ENCODE measurements at regions not wholly inside any gene's neighbourhood (a gene's known extent, or its start where the extent isn't known, plus 50 kb on each side); places are given as distances from the start of the nearest gene placed in this dataset. TPM values are rescaled to one million over a fixed set of nuclear protein-coding genes. Genes with fewer than 3 reads are reported as not detected.

GRCh38 chrX:98646351-98646750 is 1762.6 kb downstream of the RPA4 start (continued):
- TF ChIP-seq TSC22D4 (tag; IDR thresholded peaks at IDR 0.05): no peak
- no peak for TF ChIP-seq ZBTB2 (IDR thresholded peaks at IDR 0.05)
- TF ChIP-seq PHB2 (IDR thresholded peaks at IDR 0.05; ENCODE audit: low read depth): no peak
- no peak for TF ChIP-seq SRSF7 (optimal IDR thresholded peaks at IDR 0.05; ENCODE audit: low read depth, low read length)
- TF ChIP-seq OTX1 (CRISPR knock-in tag; IDR thresholded peaks at IDR 0.05): no peak
- no peak for TF ChIP-seq CC2D1A (IDR thresholded peaks at IDR 0.05)

- Histone ChIP-seq H3K4me3 (no peak overlapping the region), H4K20me1 (replicated peaks; ENCODE audit: control insufficient read depth, insufficient read depth, low read length) (no peaks in the 10 kb centered on the region), H3K9ac (ENCODE audit: insufficient read depth in 1 of 2, low read depth in 2 of 2, low read length in 2 of 2) (no peak overlapping the region), H3K36me3 (ENCODE audit: control insufficient read depth, insufficient read depth, low read length) (no peaks in the 10 kb centered on the region), H3K9me1 (ENCODE audit: control insufficient read depth, insufficient read depth, low read length) (no peaks in the 10 kb centered on the region), H3K4me2 (ENCODE audit: insufficient read depth, low read length) (no peak overlapping the region), H3K9me3 (replicated peaks; ENCODE audit: control insufficient read depth, insufficient read depth, low read depth, low read length) (no peaks in the 10 kb centered on the region), H2AFZ (ENCODE audit: low read depth, low read length) (no peak overlapping the region), H3K4me1 (replicated peaks in 1 of 2; ENCODE audit: control insufficient read depth in 2 of 2, insufficient read depth in 2 of 2, low read length in 2 of 2) (no peaks in the 10 kb centered on the region), H3K27ac (ENCODE audit: extremely low read depth, low read depth, low read length) (no peak overlapping the region), H3K27me3 (ENCODE audit: control insufficient read depth in 2 of 2, insufficient read depth in 2 of 2, low read length in 2 of 2) (no peaks in the 10 kb centered on the region), H3K79me2 (ENCODE audit: control insufficient read depth, insufficient read depth, low read length) (no peaks in the 10 kb centered on the region)
- CTCF ChIA-PET (ENCODE audit: low intra/inter-chr PET ratio): no interaction called here
- POLR2A ChIA-PET: no interaction called here
- TF ChIP-seq ZNF316 (IDR thresholded peaks at IDR 0.05): peak; percentile 44
- TF ChIP-seq, protein P1, sequence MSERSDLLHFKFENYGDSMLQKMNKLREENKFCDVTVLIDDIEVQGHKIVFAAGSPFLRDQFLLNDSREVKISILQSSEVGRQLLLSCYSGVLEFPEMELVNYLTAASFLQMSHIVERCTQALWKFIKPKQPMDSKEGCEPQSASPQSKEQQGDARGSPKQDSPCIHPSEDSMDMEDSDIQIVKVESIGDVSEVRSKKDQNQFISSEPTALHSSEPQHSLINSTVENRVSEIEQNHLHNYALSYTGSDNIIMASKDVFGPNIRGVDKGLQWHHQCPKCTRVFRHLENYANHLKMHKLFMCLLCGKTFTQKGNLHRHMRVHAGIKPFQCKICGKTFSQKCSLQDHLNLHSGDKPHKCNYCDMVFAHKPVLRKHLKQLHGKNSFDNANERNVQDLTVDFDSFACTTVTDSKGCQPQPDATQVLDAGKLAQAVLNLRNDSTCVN (CRISPR knock-in tag; IDR thresholded peaks at IDR 0.05): no peak
- TF ChIP-seq MAFF (IDR thresholded peaks at IDR 0.05; ENCODE audit: low read length): 0 out of 2 replicates have a peak, but pooled peaks have one; percentile 33
- ATAC-seq: no peak
- in situ Hi-C loops (cut with MboI) (no loop called here), intact Hi-C loops (cut with micrococcal nuclease) (no loop called here)
- BruUV-seq (replicated peaks): no TSS peak
- FAIRE-seq: no peak
- no peak for DNase-seq (ENCODE audit: extremely low read depth in 1 of 4, low spot score in 3 of 4)
These were observed 1755.5 kb downstream of the PCDH19 start for GRCh38 chrX:98654565-98654964.

Small RNA genes lying in the stretch of these regions (small RNA-seq; reads per million reads assigned to genes)
- not detected for gene AL357312.1
